G401.6 (cell line): ENCODE measurements at regions not wholly inside any gene's neighbourhood (a gene's known extent, or its start where the extent isn't known, plus 50 kb on each side); places are given as distances from the start of the nearest gene placed in this dataset.

Source experiments
- FAIRE-seq: peaks from 2 replicates; lab custom pipeline; 2012; peaks lifted over from hg19 to GRCh38; lab: Jason Lieb, UNC

DNA sequence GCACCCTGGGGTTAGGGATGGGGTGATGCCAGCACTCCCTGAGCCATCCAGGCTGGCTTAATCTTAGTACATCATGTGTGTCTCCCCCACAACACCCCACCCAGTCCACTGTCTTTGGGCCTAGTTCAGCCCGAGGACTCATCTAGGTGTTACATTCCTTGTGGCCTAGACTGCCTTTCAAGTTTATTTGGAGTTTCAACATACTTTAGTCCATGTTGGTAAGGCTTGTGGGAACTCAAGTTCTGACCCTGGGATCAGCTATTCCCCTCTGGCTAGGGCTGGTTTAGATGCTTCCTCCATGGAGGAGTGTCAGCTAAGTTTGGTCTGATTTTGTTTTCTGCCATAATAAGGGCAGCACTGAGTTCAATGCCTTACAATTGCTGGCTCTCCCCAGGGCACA is 302.4 kb downstream of the SMARCA2 start:
- FAIRE-seq = no peak

GRCh38 chr9:2319421-2319820 is 302.2 kb upstream of the VLDLR start:
- FAIRE-seq = no peak

GRCh38 chr9:2320114-2320513 is 301.5 kb upstream of the VLDLR start:
- FAIRE-seq = no peak

DNA sequence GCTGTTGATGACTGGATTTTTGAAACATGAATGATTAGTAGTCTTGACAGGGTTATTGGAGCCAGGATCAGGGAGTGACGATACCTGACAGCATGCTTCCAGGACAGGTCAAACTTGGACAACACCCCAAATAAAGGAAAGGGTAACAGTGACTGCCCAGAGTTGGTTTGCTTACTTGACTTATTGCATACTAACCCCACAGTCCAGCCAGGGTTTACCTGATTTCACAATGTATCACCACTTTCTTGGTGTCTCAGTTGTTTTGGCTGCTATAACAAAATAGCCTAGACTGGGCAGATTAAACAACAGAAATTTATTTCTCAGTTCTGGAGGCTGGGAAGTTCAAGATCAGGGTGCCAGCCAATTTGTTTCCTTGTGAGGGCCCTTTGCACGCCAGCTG is 301.0 kb upstream of the VLDLR start:
- FAIRE-seq = no peak

GRCh38 chr9:2321523-2322148 is 300.0 kb upstream of the VLDLR start:
- FAIRE-seq = no peak

GRCh38 chr9:2324742-2325141 is 296.8 kb upstream of the VLDLR start:
- FAIRE-seq = no peak

- FAIRE-seq = no peak
Observed at GRCh38 chr9:2332663-2333062, 288.9 kb upstream of the VLDLR start.

DNA sequence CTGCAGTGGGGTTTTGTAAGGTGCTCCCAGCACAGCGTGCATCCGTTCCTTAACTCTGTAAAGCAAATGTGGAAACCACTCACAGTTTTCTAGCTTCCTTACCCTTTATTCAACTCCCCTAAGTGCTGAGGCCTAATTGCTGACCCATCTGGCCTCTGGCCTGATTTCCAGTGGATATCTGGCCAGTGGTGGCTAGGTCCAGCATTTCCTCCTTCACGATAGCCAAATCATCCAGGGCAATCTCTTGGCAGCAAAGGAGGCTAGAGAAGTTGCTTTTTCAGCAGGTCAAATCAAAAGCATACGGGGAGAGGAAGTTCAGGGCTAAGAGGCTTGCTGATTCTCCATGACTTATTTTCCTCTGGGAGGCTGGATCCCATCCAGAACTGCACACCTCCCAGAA is 286.3 kb upstream of the VLDLR start:
- FAIRE-seq = no peak

GRCh38 chr9:2336055-2336454 is 285.5 kb upstream of the VLDLR start:
- FAIRE-seq = no peak

GRCh38 chr9:2337131-2337530 is 284.5 kb upstream of the VLDLR start:
- no peak for FAIRE-seq

GRCh38 chr9:2337627-2338026 is 284.0 kb upstream of the VLDLR start:
- no peak for FAIRE-seq

- FAIRE-seq = no peak
Observed at GRCh38 chr9:2338777-2339365, 282.7 kb upstream of the VLDLR start.

GRCh38 chr9:2339416-2339815 is 282.2 kb upstream of the VLDLR start:
- FAIRE-seq = no peak

GRCh38 chr9:2340046-2340760 is 281.4 kb upstream of the VLDLR start:
- FAIRE-seq = no peak

- no peak for FAIRE-seq
Observed at GRCh38 chr9:2341126-2341525, 280.5 kb upstream of the VLDLR start.

- FAIRE-seq = no peak
Observed at GRCh38 chr9:2341956-2342355, 279.6 kb upstream of the VLDLR start.

GRCh38 chr9:2343756-2344155 is 277.8 kb upstream of the VLDLR start:
- FAIRE-seq = no peak

- FAIRE-seq = no peak
Observed at GRCh38 chr9:2344436-2344835, 277.2 kb upstream of the VLDLR start.

- FAIRE-seq = no peak
Observed at GRCh38 chr9:2345013-2345412, 276.6 kb upstream of the VLDLR start.

GRCh38 chr9:2346277-2346913 is 275.2 kb upstream of the VLDLR start:
- no peak for FAIRE-seq

DNA sequence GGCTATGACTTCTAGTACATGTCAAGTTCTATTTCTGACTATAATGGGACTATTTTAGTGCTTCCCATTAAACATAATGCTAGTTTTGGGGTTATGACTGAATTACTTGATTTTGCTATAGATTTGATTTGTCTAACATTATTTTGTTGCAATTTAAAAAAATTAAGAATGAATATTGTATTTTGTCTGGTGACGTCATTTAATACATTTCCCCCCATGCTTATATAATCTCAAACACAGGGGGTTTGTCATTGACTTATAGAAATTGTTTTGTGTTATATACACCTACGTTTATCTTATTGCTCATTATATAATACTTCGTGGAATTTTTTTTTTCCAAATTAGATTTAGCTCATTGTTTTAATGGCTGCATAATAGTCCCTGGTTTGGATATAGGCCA is 270.3 kb upstream of the VLDLR start:
- no peak for FAIRE-seq

GRCh38 chr9:2354216-2354615 is 267.4 kb upstream of the VLDLR start:
- no peak for FAIRE-seq
